Endothelial cell (in vitro differentiated cells): ENCODE measurements at regions not wholly inside any gene's neighbourhood (a gene's known extent, or its start where the extent isn't known, plus 50 kb on each side); places are given as distances from the start of the nearest gene placed in this dataset.
"Not testable (repeated sequence)": the region's sequence is repeated elsewhere in the genome, so short reads cannot be mapped to it uniquely, and the experiment has no call there.

Experiments used
- DNase-seq: peaks from one replicate; pipeline ENCODE4 v3.0.0; 2021; ENCODE audit warnings: low spot score
- H3K27ac Mint-ChIP-seq: one replicate; pipeline ENCODE4 v1.8.0; 2021; ENCODE audit warnings: mixed read lengths, inconsistent platforms; ENCODE audit not compliant: unreplicated experiment
- H3K27me3 Mint-ChIP-seq: one replicate; pipeline ENCODE4 v1.8.0; 2021; ENCODE audit warnings: mild to moderate bottlenecking, moderate library complexity, mixed read lengths, inconsistent platforms; ENCODE audit not compliant: unreplicated experiment
- H3K36me3 Mint-ChIP-seq: one replicate; pipeline ENCODE4 v1.8.0; 2021; ENCODE audit warnings: mild to moderate bottlenecking, low read depth, mixed read lengths, inconsistent platforms; ENCODE audit not compliant: unreplicated experiment
- H3K4me1 Mint-ChIP-seq: one replicate; pipeline ENCODE4 v1.8.0; 2021; ENCODE audit warnings: mild to moderate bottlenecking, mixed read lengths, inconsistent platforms; ENCODE audit not compliant: unreplicated experiment
- H3K4me3 Mint-ChIP-seq: one replicate; pipeline ENCODE4 v1.8.0; 2021; ENCODE audit warnings: mild to moderate bottlenecking, mixed read lengths, inconsistent platforms; ENCODE audit not compliant: unreplicated experiment
- H3K9me3 Mint-ChIP-seq: one replicate; pipeline ENCODE4 v1.8.0; 2021; ENCODE audit warnings: mixed read lengths, inconsistent platforms; ENCODE audit not compliant: unreplicated experiment
- TF ChIP-seq, protein P1 (sequence below): fragments of 200-600 bp; sonication (generic); IDR thresholded peaks from one replicate; pipeline ENCODE4 v1.5.0; 2021; ENCODE audit warnings: antibody characterized with exemption; ENCODE audit not compliant: unreplicated experiment

DNA sequence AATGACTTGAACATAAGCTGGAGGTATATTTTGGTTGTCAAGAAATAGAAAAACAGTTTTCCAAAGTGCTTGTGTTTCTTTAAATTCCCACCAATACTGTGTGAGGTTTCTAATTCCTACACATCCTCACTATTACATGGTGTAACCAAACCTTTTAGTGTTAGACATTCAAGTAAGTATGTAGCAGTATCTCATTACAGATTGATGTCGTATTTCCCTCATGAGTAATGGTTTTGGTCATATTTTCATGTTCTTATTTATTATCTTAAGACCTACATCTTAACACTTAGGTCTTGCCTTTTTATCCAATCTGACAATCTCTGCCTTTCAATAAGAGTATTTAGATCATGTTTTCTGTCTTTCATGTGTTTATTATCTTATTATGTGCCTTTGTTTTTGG, 253.7 kb upstream of the ANXA10 start:
- no peak overlapping the region for H3K4me3 Mint-ChIP-seq
- no peak for DNase-seq
- no peak overlapping the region for H3K27ac Mint-ChIP-seq
- no peaks in the 10 kb centered on the region for H3K9me3 Mint-ChIP-seq
- no peaks in the 10 kb centered on the region for H3K36me3 Mint-ChIP-seq
- TF ChIP-seq, protein P1, sequence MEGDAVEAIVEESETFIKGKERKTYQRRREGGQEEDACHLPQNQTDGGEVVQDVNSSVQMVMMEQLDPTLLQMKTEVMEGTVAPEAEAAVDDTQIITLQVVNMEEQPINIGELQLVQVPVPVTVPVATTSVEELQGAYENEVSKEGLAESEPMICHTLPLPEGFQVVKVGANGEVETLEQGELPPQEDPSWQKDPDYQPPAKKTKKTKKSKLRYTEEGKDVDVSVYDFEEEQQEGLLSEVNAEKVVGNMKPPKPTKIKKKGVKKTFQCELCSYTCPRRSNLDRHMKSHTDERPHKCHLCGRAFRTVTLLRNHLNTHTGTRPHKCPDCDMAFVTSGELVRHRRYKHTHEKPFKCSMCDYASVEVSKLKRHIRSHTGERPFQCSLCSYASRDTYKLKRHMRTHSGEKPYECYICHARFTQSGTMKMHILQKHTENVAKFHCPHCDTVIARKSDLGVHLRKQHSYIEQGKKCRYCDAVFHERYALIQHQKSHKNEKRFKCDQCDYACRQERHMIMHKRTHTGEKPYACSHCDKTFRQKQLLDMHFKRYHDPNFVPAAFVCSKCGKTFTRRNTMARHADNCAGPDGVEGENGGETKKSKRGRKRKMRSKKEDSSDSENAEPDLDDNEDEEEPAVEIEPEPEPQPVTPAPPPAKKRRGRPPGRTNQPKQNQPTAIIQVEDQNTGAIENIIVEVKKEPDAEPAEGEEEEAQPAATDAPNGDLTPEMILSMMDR = no peak
- peaks cover 5% of the 10 kb centered on the region for H3K4me1 Mint-ChIP-seq
- H3K27me3 Mint-ChIP-seq = no peaks in the 10 kb centered on the region

DNA sequence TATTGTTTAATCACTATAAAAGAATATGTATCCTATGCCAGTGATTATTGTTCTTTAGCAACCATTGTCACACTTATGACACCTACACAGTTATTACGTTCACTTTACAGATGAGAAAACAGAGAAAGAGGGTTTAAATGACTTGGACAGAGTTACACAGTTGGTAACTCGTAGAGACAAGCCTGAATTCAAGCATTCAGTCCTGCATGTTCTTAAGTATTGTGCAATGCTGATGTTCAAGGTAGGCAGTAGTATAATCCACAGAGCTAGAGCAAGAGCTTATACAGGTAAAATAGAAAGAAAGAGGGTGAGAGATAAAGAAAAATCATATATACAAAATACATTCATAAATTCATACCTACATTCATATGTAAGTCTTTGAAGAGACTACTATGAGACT, 249.8 kb upstream of the ANXA10 start:
- H3K4me1 Mint-ChIP-seq = peaks cover 5% of the 10 kb centered on the region
- no peaks in the 10 kb centered on the region for H3K27me3 Mint-ChIP-seq
- H3K27ac Mint-ChIP-seq = no peak overlapping the region
- H3K4me3 Mint-ChIP-seq = no peak overlapping the region
- no peaks in the 10 kb centered on the region for H3K9me3 Mint-ChIP-seq
- TF ChIP-seq, protein P1 = no peak
- DNase-seq = no peak
- H3K36me3 Mint-ChIP-seq = no peaks in the 10 kb centered on the region

DNA sequence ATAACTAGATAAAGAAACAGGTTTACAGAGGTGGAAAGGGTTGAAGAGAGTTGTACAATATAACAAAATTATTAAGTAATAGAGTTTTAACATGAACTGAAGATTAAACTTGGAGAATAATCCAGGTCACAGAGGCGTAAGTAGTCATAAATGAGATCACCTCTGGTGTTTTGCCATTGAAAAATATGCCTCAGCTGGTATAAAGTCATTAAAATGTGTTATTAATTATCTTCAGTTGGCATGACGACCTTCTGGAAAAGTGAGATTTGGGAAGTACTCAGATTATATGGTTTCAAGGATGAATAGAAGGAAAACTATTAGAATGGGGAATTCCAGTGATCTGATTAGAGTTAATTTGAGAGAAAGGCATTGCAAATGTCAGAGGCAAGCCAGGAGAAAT, 237.5 kb upstream of the ANXA10 start:
- H3K4me3 Mint-ChIP-seq = no peak overlapping the region
- TF ChIP-seq, protein P1 = no peak
- H3K27me3 Mint-ChIP-seq = no peaks in the 10 kb centered on the region
- H3K27ac Mint-ChIP-seq = no peak overlapping the region
- peaks cover 2% of the 10 kb centered on the region for H3K4me1 Mint-ChIP-seq
- no peak for DNase-seq
- H3K36me3 Mint-ChIP-seq = no peaks in the 10 kb centered on the region
- no peaks in the 10 kb centered on the region for H3K9me3 Mint-ChIP-seq

DNA sequence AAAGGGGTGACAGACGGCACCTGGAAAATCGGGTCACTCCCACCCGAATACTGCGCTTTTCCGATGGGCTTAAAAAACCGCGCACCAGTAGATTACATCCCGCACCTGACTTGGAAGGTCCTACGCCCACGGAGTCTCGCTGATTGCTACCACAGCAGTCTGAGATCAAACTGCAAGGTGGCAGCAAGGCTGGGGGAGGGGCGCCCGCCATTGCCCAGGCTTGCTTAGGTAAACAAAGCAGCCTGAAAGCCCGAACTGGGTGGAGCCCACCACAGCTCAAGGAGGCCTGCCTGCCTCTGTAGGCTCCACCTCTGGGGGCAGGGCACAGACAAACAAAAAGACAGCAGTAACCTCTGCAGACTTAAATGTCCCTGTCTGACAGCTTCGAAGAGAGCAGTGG, 234.2 kb upstream of the ANXA10 start:
- not testable (repeated sequence) for H3K4me3 Mint-ChIP-seq, H3K4me1 Mint-ChIP-seq, H3K36me3 Mint-ChIP-seq, DNase-seq, H3K27me3 Mint-ChIP-seq, H3K27ac Mint-ChIP-seq, H3K9me3 Mint-ChIP-seq

DNA sequence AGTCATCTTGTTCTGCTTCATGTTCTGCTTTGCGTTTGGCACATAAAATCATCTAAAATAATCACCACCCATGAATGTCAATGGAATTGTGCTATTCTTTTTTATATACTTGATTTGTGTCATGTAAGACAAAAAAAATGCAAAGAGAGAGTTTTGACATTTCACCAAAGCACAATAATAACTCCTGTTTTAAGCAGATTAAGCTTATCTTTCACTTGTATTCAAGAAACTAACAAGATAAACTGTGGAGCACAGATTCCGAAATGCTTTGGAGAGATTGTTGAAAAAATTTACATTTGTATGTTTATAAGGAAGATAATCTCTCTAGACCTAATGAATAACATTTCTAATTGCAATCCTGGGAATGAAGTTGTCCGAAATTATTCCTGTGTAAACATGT, 225.1 kb upstream of the ANXA10 start:
- no peaks in the 10 kb centered on the region for H3K9me3 Mint-ChIP-seq
- no peaks in the 10 kb centered on the region for H3K4me1 Mint-ChIP-seq
- TF ChIP-seq, protein P1 = no peak
- no peaks in the 10 kb centered on the region for H3K36me3 Mint-ChIP-seq
- no peak overlapping the region for H3K4me3 Mint-ChIP-seq
- H3K27ac Mint-ChIP-seq = no peak overlapping the region
- DNase-seq = no peak
- H3K27me3 Mint-ChIP-seq = no peaks in the 10 kb centered on the region

DNA sequence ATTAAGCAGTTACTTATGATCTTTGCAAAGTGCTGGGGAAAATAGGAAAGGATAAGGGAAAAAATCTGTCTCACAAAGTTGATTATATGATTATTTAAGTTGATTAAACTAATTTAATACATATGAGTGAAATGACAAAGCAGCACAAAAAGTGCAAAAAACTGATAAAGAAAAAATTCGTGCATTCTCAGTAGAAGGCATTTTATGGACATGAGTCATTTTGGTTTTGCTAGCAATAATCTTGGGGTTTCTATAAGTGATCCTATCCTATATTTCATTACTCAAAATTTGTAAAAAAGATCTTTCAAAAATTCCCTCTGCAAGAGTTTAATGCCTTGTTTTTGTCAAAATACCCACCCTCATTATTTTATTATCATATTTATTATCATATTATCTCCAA, 224.2 kb upstream of the ANXA10 start:
- Mint-ChIP-seq H3K27me3 (no peaks in the 10 kb centered on the region), H3K9me3 (no peaks in the 10 kb centered on the region), H3K36me3 (no peaks in the 10 kb centered on the region), H3K4me1 (no peaks in the 10 kb centered on the region), H3K27ac (no peak overlapping the region), H3K4me3 (no peak overlapping the region)
- DNase-seq = no peak
- TF ChIP-seq, protein P1 = no peak
